NCI-H345 (cell line): ENCODE measurements at regions not wholly inside any gene's neighbourhood (a gene's known extent, or its start where the extent isn't known, plus 50 kb on each side); places are given as distances from the start of the nearest gene placed in this dataset.
"Not testable (repeated sequence)": the region's sequence is repeated elsewhere in the genome, so short reads cannot be mapped to it uniquely, and the experiment has no call there.

Experiments used
- DNase-seq: peaks from one replicate; lab custom pipeline; 2025; lab: John Stamatoyannopoulos, UW

DNA sequence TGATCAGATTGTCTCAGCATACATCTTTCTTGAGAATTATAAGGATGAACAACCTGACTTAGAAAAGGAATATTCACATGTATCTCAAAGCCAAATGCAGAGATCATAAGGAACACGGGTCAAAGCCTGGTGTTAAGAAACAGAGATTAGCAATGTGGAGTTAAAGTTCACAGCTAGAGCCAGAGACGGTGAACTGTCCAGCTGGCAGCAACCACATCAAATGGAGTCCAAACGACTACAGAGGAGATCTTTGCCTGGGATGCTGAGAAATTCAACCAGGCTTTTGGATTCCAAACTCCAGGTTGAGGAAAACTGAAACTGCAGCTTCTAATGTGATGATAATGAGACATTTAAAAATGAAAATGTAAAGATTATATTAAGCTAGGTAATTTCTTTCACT, 939.9 kb upstream of the NXPH2 start:
- no peak for DNase-seq

DNA sequence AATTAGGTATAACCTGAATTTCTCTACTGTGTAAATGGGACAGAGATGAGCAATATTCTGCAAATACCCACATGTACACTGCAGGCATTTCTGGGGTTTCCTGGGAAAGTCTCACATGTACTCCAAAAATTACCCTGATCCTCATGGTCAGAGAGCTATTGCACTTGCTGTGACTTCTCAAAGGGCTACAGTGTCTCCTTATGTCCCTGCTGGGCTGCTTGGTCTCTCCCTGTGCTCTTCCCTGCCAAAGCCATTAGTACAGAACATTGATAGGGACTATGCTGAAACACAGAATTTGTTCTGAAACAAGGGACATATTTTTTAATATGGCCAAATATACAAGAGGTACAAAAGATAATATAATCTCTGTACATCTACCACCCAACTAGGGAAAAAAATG, 924.4 kb upstream of the NXPH2 start:
- no peak for DNase-seq

DNA sequence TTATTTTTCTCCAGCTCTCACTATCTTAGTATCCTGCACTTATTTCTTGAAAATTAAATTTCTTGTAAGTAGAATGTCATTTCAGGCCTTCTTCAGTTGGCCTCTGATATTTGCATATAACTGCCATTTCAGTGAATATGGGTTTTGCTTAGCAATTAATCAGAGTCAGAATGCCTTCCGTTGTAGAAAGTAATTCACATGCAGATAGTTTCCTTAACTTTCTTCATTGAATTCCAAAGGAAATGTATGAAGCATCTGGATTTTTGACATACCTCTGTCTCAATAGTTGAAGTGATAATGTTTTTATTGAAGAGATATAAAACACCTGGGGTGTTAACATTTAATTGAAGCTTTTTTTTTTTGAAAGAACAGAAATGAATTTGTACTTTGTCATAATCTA, 914.1 kb upstream of the NXPH2 start:
- no peak for DNase-seq

DNA sequence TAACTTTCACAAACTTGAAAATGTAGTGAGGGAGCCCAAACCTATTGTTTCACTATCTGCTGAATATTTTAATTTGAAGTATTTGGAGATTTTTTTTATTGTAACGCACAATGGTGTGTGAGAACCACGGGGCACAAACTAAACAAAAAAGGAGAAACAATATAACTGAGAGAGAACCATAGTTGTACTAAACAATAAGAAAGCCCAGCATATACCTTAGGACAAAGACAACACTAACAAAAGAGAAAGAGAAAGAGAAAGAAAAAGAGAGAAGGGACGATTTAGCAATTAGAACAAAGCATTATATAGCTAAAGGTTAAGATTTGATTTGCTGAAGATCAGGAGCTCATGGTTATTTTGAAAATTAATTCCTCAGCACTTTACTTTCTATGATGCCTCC, 906.0 kb upstream of the NXPH2 start:
- DNase-seq, result no peak

DNA sequence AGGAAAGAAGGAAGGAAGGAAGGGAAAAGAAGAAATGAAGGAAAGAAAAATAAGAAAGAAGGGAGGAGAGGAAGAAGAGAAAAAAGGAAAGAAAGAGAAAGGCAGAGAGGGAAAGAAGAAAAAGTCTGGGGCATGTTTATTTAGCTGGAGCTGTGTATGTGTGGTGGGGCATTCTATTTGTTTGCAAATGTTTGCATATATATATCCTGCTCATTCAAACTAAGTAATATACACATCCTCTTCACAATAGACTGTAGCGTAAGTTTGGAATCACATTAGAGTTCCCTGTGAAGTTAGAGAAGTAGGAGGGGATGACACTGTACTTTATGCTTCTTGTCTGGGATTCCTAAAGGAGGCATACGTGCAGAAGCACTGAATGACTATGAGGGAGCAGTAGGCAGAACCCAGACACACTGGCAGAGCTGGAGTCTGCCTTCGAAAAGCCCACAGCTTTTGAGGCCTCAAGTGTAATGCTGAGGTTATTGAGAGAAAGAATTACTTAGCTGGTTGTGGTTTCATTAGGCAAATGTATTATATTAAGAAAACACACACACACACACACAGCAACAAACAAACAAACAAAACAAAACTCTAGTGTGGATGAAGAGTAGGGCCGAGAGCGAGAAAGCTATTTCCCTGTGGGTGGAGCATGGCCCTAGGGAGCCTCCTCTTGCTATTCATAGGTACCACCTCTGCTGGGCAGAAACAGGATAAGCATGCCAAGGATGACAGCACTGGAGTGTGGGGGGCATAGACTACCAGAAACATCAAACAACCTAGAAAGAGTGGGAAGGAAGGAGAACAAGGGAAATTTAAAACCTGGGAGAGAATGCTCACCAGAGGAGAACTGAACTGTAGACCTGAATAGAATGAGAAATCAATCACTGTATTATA, 905.1 kb upstream of the NXPH2 start:
- DNase-seq, result peak; percentile 13

DNA sequence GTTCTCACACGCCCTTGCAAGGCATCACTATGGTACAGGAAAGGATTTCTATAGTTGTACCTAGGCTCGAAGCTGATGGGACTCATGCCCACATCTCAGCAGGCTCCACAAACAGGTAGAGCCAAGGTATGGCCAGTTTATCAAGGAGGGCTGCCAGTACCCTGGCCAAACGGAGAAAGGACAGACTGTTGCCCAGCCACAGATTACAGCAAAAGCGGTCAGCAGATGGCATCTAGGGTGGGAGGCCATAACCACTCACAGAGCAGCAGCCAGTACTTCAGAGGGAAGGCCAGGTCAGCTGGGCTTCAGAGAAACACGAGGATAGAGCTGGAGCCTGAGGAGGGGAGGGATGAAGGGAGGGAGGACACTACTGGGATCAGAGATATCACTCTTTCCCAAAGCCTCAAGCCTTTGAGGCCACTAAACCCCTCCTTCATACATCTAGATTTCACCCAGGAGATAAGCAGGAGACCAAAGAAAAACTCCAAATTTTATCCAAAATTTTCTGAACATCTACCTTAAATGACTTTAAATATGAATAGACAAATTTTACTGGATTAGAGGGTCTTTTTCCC, 904.2 kb upstream of the NXPH2 start:
- DNase-seq, result no peak

DNA sequence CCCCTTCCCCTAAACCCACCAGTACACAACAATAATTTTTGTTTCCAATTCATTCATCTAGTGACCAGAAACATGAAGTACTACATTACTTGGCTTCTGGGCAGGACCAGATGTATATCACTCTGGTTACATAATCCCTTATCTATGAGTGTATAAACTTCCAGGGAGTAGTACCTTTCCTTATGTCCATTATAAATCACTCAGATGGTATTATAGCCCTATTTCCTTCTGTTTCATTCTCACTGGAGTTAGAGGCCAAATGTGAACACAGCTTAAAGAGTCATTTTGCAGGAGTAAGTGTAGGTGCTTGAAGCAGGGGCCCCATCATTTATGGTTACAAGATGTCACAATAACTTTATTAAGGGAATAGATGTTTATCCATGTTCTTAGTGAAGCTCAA, 894.4 kb upstream of the NXPH2 start:
- no peak for DNase-seq

DNA sequence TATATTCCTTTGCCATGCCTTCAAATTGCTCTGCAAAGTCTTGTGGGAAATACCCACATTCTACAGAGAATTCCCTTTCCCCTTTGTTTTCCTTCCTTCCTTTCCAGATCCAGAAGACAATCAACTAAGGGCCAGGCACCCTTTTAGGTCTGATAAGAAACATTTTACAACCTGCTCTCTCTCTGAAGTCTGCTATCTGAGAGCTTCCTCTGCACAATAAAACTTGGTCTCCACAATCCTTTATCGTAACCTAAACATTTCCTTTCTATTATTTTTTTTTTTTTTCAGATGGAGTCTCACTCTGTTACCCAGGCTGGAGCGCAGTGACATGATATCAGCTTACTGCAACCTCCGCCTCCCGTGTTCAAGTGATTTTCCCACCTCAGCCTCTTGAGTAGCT, 893.3 kb upstream of the NXPH2 start:
- not testable (repeated sequence) for DNase-seq

DNA sequence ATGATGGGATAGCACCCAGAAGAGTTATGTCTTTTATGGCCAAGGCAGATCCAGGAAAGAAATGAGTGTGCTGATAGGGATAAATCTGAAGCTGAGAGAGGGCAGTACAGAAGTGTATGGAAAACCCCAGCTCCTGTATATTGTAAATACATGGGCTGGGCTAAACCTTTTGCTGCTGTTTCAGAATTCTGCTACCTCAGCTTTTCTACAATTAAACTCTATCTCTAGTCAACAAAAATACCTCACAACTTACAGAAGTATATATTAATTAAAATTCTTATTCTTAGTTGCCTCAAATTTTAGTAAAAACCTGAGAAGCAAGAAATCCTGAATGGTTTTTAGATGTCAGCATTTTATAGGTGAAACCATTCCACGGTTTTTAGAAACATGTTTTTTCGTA, 889.5 kb upstream of the NXPH2 start:
- no peak for DNase-seq

DNA sequence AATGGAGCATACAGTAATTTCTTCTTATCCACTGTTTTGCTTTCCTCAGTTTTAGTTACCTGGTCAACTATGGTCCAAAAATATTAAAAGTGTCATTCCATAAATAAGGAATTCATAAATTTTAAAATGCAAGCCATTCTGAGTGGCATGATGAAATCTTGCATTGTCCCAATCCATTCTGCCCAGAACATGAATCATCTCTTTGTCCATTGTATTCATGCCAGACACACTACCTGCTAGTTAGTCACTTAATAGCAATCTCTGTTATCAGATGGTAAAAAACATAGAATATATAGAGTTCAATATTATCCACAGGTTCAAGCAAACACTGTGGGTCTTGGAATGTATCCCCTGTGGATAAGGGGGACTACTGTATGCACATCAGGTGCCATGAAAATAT, 872.2 kb upstream of the NXPH2 start:
- no peak for DNase-seq

DNA sequence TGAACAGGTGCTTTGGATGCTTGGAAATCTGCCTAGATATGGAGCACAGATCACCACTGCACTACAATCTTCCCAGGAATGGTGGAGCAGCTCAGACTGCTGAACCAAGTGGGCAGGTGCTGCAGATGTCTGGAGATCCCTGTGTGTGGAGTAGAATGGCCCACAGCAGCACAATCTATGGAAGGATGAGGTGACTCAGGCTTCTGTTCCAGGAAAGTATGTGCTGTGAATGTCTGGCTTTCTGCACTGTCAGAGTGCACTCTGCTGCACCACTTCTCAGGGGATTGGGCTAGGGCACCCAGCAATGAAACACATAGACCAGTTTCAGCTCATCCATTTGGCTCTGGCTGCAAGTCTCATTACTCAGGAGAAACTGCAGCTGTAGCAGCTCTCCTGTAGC, 865.4 kb upstream of the NXPH2 start:
- no peak for DNase-seq

DNA sequence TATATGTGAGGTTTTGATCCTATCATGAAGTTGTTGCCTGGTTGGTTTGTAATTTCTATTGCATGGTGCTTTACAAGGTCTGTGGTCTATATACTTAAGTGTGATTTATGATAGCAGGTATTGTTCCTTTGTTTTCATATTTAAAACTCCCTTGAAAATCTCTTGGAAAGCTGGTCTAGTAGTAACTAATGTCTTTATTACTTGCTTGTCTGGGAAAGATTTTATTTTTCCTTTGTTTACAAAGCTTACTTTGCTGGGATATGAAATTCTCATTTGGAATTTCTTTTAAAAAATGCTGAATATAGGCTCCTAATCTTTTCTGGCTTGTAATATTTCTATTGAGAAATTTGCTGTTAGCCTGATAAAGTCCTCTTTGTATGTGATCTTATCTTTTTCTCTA, 862.9 kb upstream of the NXPH2 start:
- no peak for DNase-seq

DNA sequence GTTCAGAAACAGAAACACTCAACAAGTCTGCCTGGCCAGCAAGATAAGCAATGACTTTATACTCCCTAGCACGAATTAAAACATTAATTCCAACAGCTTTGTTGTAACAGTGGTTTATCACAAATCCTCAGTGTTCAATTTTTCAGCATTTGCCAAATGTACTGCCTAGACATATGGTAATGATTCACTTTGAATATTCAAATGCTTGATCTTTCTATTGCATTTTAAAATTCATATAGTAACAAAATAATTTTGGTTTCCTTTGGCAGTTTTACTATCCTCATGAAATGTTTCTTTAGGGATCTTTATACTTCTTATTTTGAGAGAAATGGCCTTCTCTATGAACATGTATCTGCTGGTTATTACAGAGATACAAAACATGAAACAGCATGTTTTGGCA, 851.8 kb upstream of the NXPH2 start:
- no peak for DNase-seq

DNA sequence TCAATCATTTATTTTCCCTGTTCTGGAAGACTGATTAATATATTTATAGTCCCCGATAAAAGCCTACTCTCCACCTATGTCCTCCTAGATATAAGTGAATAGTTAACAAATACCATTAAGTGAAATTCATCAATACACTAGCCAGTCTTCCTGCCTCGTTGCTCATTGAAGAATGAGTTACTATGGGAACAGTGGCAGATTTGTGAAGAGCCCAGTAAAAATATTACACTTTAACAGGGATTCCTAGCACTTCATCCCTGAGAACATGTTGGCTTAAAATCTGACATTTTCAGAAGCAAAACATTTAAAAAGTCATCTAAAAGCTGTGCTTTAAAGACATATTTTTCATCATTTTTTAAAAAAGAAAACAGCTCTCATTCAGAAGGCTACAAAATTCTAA, 848.7 kb upstream of the NXPH2 start:
- DNase-seq, result no peak

DNA sequence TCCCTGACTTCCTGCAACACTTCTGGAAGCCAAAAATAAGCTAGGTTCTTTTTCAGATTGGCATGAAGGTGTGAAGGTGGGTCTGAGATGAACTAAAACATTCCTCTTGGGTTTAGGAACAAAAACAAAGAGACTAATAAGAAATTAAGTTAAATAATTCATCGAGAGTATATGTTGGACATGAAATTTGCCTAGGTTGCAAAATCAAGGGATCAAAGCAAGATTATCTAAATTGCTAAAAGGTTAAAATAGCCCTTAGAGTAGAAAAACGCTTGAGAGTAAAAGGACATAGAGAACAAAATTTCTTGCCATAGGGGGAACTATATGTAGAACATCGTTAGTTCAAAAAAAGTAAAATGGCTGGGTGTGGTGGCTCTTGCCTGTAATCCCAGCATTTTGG, 845.9 kb upstream of the NXPH2 start:
- no peak for DNase-seq

DNA sequence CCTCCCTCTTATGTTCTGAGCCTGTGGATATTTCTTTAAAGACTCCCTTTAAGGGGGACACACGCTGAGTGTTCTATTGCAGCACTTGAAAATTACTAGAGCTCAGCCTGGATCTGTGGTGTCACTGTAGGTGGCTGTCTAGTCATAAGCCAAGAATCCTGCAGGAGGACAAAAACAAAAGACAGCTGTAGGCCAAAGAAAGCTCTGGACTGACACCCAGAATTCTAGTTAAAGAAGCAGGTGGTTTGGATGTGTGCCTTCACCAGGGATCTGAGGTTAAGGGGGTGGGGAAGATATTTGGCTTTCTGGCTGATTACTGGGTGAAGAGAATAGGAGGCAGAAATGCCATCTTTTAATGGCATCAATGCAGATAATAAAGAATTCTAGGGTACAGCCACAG, 842.5 kb upstream of the NXPH2 start:
- peak; percentile 17 for DNase-seq

DNA sequence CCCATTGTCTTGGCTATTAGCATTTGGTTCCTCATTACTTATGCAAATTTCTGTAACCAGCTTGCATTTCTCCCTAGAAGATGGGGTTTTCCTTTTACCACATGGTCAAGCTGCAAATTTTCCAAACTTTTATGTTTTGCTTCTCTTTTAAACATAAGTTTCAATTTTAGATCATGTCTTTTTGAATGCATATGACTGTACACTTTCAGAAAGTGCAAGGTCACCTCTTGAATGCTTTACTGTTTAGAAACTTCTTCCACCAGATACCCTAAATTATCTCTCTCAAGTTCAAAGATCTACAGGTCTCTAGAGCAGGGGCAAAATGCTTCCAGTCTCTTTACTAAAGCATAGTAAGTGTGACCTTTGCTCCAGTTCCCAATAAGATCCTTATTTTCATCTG, 837.6 kb upstream of the NXPH2 start:
- DNase-seq, result no peak

DNA sequence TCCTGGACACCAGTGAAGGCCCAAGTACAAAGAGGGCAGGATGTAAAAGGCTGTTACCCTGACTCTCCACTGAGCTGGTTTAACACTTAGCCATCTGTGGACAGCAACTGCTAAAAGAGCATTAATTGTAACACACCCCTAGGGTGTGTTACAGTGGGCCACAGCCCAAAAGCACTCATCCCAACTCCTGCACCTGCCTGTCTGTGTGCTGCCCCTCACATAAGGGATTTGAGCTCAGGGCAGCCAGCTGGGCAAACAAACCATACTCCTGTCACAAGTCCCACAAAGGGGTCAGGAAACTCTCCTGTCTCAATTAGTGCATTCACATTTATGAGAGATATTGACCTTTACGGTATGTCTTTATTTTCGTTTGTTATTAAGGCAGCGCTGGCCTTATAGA, 833.1 kb upstream of the NXPH2 start:
- DNase-seq, result peak; percentile 87

DNA sequence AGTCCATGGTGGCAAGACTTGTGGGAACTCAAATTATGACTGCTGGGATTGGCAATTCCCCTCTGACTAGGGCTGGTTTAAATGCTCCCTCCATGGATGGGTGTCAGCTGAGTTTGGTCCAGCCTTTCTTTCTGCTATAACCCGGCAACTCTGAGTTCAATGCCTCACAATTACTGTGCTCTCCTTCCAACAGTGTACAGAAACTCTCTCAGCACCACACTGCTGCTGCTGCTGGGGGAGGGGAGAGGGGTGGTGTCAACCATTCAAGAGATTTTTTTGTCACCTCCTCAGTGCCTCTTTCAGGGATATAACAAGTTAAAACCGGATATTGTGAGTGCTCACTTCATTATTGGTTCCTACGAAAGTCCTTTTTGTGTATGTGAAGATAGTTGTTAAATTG, 830.3 kb upstream of the NXPH2 start:
- DNase-seq, result no peak

DNA sequence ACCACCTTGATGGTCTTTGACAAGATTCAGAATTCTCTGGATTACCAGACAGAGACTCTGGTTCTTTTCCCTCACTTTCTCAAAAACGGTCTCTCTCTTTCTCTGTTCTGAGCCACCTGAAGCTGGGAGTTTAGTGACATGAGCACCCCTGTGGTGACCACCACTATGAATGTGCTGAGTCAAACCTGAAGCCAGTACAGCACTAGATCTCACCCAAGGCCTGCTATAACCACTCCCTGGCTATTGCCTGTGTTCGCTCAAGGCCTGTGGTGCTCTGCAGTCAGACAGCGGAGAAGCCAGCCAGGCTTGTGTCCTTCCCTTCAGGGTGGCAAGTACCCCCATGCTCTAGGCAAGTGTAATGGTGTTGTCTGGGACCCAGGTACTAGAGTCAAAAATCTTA, 828.9 kb upstream of the NXPH2 start:
- no peak for DNase-seq

DNA sequence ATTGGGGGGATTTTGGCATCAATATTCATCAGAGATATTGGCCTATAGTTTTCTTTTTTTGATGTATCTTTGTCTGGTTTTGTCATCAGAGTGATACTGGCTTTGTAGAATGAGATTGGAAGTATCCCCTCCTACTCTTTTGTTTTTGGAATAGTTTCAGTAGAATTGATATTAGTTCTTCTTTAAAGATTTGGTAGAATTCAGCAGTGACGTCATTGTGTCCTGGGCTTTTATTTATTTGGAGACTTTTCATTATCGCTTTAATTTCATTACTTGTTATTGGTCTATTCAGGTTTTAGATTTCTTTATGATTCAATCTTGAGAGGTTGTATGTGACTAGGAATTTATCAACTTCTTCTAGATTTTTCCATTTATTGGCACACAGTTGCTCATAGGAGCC, 825.5 kb upstream of the NXPH2 start:
- DNase-seq, result no peak

DNA sequence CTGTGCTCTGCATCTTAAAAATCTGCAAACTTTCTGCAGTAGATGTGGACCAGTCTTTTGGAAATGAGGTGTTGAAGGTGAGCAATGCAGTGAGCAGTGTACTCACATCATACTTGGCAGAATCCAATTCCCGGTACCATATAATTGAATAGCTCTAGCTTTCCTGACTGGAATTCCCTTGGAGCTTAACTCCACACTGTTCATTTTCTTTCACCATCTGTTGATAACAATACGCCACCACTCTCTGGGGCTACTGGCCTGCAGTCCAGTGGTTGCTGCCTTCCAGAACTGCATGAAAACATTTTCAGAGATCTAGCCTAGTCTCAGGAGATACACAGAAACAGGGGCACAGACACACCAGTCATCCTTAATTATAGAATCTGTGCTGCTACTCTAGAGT, 820.0 kb upstream of the NXPH2 start:
- no peak for DNase-seq

DNA sequence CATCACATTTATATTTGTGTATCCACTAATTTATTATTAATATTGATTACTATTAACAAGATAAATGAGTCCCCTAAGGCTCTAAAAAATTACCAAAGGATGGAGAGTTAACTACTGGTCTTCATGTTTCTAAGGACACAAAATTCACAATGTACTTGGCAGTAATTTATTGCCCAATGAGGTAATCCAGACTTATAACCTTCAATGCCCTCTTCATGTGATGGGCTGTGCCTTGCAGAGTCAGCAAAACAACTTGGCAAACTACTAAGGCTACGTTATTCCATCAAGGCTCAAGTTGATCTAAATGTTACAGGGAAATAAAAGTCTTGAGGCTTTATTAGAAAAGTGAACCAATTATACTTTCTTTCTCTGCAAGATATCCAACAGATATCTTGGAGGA, 804.9 kb upstream of the NXPH2 start:
- no peak for DNase-seq

DNA sequence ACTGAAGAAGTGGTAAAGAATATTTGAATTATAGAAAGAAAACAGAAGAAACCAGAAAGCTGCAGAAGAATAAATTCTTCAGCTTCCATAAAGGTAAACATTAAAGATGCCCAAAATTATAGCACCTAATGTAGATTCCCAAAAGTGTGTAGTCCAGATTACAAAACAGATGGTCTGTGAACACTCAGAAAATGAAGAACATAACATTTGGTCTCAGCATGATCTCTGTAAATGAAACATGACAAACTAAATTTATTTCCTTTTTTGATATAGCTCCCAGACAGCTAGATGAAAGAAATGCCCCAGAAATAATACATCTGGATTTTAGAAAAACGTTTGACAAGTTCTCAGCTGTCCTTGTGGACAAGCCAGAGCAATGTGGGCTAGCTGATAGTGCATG, 794.2 kb upstream of the NXPH2 start:
- no peak for DNase-seq
